T-helper 17 cell (primary cell): ENCODE measurements at regions not wholly inside any gene's neighbourhood (a gene's known extent, or its start where the extent isn't known, plus 50 kb on each side); places are given as distances from the start of the nearest gene placed in this dataset.
"Not testable (repeated sequence)": the region's sequence is repeated elsewhere in the genome, so short reads cannot be mapped to it uniquely, and the experiment has no call there.

Experiments
- ATAC-seq: fragments of 150-1000 bp; cut with Tn5 transposase; 2 replicates; pipeline ENCODE4 v1.10.0; 2021; ENCODE audit warnings: mild to moderate bottlenecking, moderate library complexity
- DNase-seq, 3 donors: peaks; one replicate each; pipeline versions ENCODE4 v3.0.0 to v3.0.0-alpha.2; 2020 to 2021
- H3K9me3 ChIP-seq: one replicate; pipeline ENCODE4 v1.7.0; 2013; ENCODE audit warnings: low read length, mild to moderate bottlenecking; ENCODE audit not compliant: control insufficient read depth, poor library complexity, severe bottlenecking
- H3K27ac Mint-ChIP-seq: one replicate; pipeline ENCODE4 v1.8.0; 2022; ENCODE audit warnings: mild to moderate bottlenecking, moderate library complexity, mixed read lengths
- H3K27me3 Mint-ChIP-seq: one replicate; pipeline ENCODE4 v1.8.0; 2022; ENCODE audit warnings: mixed read lengths
- H3K36me3 Mint-ChIP-seq: one replicate; pipeline ENCODE4 v1.8.0; 2022; ENCODE audit warnings: low read depth, mixed read lengths
- H3K4me1 Mint-ChIP-seq: one replicate; pipeline ENCODE4 v1.8.0; 2022; ENCODE audit warnings: mild to moderate bottlenecking, mixed read lengths
- H3K4me3 Mint-ChIP-seq: one replicate; pipeline ENCODE4 v1.8.0; 2022; ENCODE audit warnings: mild to moderate bottlenecking, moderate library complexity, mixed read lengths

- Mint-ChIP-seq H3K4me1 (peaks cover 16% of the 10 kb centered on the region), H3K27me3 (no peaks in the 10 kb centered on the region), H3K27ac (no peak overlapping the region), H3K36me3 (peaks cover 3% of the 10 kb centered on the region), H3K4me3 (no peak overlapping the region)
- DNase-seq (no peak), ATAC-seq (no peak)
- H3K9me3 ChIP-seq: no peaks in the 10 kb centered on the region
Measured at GRCh38 chr11:47928426-47928825, 51.9 kb upstream of the PTPRJ start.

GRCh38 chr11:47924184-47924691, 56.1 kb upstream of the PTPRJ start:
- Mint-ChIP-seq H3K27me3 (no peaks in the 10 kb centered on the region), H3K4me3 (no peak overlapping the region), H3K27ac (peak overlapping the region; percentile 54), H3K4me1 (peaks cover 37% of the 10 kb centered on the region), H3K36me3 (peaks cover 3% of the 10 kb centered on the region)
- ATAC-seq (no peak), DNase-seq (no peak)
- H3K9me3 ChIP-seq: no peaks in the 10 kb centered on the region

GRCh38 chr11:47923667-47924066, 56.7 kb upstream of the PTPRJ start:
- Mint-ChIP-seq H3K36me3 (peaks cover 3% of the 10 kb centered on the region), H3K27me3 (no peaks in the 10 kb centered on the region), H3K4me3 (no peak overlapping the region), H3K27ac (peak overlapping the region; percentile 54), H3K4me1 (peaks cover 40% of the 10 kb centered on the region)
- H3K9me3 ChIP-seq: no peaks in the 10 kb centered on the region
- no peak for DNase-seq
- no peak for ATAC-seq

- H3K27me3 Mint-ChIP-seq, H3K36me3 Mint-ChIP-seq, DNase-seq, ATAC-seq, H3K9me3 ChIP-seq: not testable (repeated sequence)
- H3K4me3 Mint-ChIP-seq: peak overlapping the region; percentile 85
- H3K4me1 Mint-ChIP-seq: peaks cover 45% of the 10 kb centered on the region
- peak overlapping the region; percentile 88 for H3K27ac Mint-ChIP-seq
Measured at GRCh38 chr11:47921080-47921555, 59.2 kb upstream of the PTPRJ start.

GRCh38 chr11:47918882-47919495, 61.4 kb upstream of the PTPRJ start:
- Mint-ChIP-seq H3K36me3 (no peaks in the 10 kb centered on the region), H3K27me3 (no peaks in the 10 kb centered on the region), H3K4me3 (no peak overlapping the region), H3K4me1 (peaks cover 52% of the 10 kb centered on the region), H3K27ac (peak overlapping the region; percentile 88)
- ATAC-seq (no peak), DNase-seq (no peak)
- no peaks in the 10 kb centered on the region for H3K9me3 ChIP-seq

GRCh38 chr11:47918370-47918690, 62.0 kb upstream of the PTPRJ start:
- no peaks in the 10 kb centered on the region for H3K9me3 ChIP-seq
- Mint-ChIP-seq H3K27ac (peak overlapping the region; percentile 88), H3K36me3 (no peaks in the 10 kb centered on the region), H3K4me3 (no peak overlapping the region), H3K27me3 (no peaks in the 10 kb centered on the region), H3K4me1 (peaks cover 54% of the 10 kb centered on the region)
- ATAC-seq (no peak), DNase-seq (no peak)

- peaks cover 53% of the 10 kb centered on the region for H3K4me1 Mint-ChIP-seq
- peak overlapping the region; percentile 88 for H3K27ac Mint-ChIP-seq
- no peaks in the 10 kb centered on the region for H3K9me3 ChIP-seq
- H3K4me3 Mint-ChIP-seq: no peak overlapping the region
- H3K27me3 Mint-ChIP-seq: no peaks in the 10 kb centered on the region
- H3K36me3 Mint-ChIP-seq: no peaks in the 10 kb centered on the region
- ATAC-seq (peak; percentile 55), DNase-seq (no peak)
Measured at GRCh38 chr11:47917599-47918369, 62.6 kb upstream of the PTPRJ start.

- Mint-ChIP-seq H3K27ac (peak overlapping the region; percentile 78), H3K36me3 (no peaks in the 10 kb centered on the region), H3K27me3 (no peaks in the 10 kb centered on the region), H3K4me3 (no peak overlapping the region), H3K4me1 (peaks cover 53% of the 10 kb centered on the region)
- no peaks in the 10 kb centered on the region for H3K9me3 ChIP-seq
- ATAC-seq (no peak), DNase-seq (no peak)
Measured at GRCh38 chr11:47916361-47916841, 64.0 kb upstream of the PTPRJ start.

GRCh38 chr11:47915783-47916182, 64.6 kb upstream of the PTPRJ start:
- Mint-ChIP-seq H3K36me3 (no peaks in the 10 kb centered on the region), H3K27ac (peak overlapping the region; percentile 84), H3K4me1 (peaks cover 50% of the 10 kb centered on the region), H3K4me3 (peak overlapping the region; percentile 72), H3K27me3 (no peaks in the 10 kb centered on the region)
- DNase-seq (no peak), ATAC-seq (no peak)
- no peaks in the 10 kb centered on the region for H3K9me3 ChIP-seq

- ATAC-seq: peak; percentile 34
- no peaks in the 10 kb centered on the region for H3K36me3 Mint-ChIP-seq
- H3K27me3 Mint-ChIP-seq: no peaks in the 10 kb centered on the region
- H3K9me3 ChIP-seq: no peaks in the 10 kb centered on the region
- no peak for DNase-seq
- peaks cover 46% of the 10 kb centered on the region for H3K4me1 Mint-ChIP-seq
- peak overlapping the region; percentile 72 for H3K4me3 Mint-ChIP-seq
- peak overlapping the region; percentile 84 for H3K27ac Mint-ChIP-seq
Measured at GRCh38 chr11:47915374-47915773, 65.0 kb upstream of the PTPRJ start.

- peaks cover 39% of the 10 kb centered on the region for H3K4me1 Mint-ChIP-seq
- no peaks in the 10 kb centered on the region for H3K9me3 ChIP-seq
- H3K4me3 Mint-ChIP-seq: no peak overlapping the region
- no peaks in the 10 kb centered on the region for H3K27me3 Mint-ChIP-seq
- H3K36me3 Mint-ChIP-seq: no peaks in the 10 kb centered on the region
- DNase-seq (no peak), ATAC-seq (no peak)
- H3K27ac Mint-ChIP-seq: peak overlapping the region; percentile 84
Measured at GRCh38 chr11:47914743-47915142, 65.6 kb upstream of the PTPRJ start.

GRCh38 chr11:47913529-47914244, 65.5 kb upstream of the NUP160 start:
- Mint-ChIP-seq H3K4me3 (no peak overlapping the region), H3K36me3 (no peaks in the 10 kb centered on the region), H3K27ac (peak overlapping the region; percentile 77), H3K4me1 (peaks cover 29% of the 10 kb centered on the region), H3K27me3 (no peaks in the 10 kb centered on the region)
- no peaks in the 10 kb centered on the region for H3K9me3 ChIP-seq
- DNase-seq: no peak
- ATAC-seq: no peak

- Mint-ChIP-seq H3K4me1 (peaks cover 22% of the 10 kb centered on the region), H3K27ac (peak overlapping the region; percentile 9)
Measured at GRCh38 chr11:47912843-47913437, 64.8 kb upstream of the NUP160 start.

More at GRCh38 chr11:47912843-47913437, 64.8 kb upstream of the NUP160 start:
- ATAC-seq (no peak), DNase-seq (no peak)
- no peaks in the 10 kb centered on the region for H3K9me3 ChIP-seq
- Mint-ChIP-seq H3K27me3 (no peaks in the 10 kb centered on the region), H3K36me3 (no peaks in the 10 kb centered on the region), H3K4me3 (no peak overlapping the region)
